SKM-1 treated with dmso at 0.1 percent for 144 hours (cell line): ENCODE measurements at regions not wholly inside any gene's neighbourhood (a gene's known extent, or its start where the extent isn't known, plus 50 kb on each side); places are given as distances from the start of the nearest gene placed in this dataset.
"Not testable (repeated sequence)": the region's sequence is repeated elsewhere in the genome, so short reads cannot be mapped to it uniquely, and the experiment has no call there.

ENCODE experiments used
- DNase-seq: peaks from one replicate; lab custom pipeline; 2025; ENCODE audit not compliant: unreplicated experiment; lab: John Stamatoyannopoulos, UW

GRCh38 chr14:87449016-87449415 lies 544.0 kb downstream of the GALC start:
- no peak for DNase-seq

DNA sequence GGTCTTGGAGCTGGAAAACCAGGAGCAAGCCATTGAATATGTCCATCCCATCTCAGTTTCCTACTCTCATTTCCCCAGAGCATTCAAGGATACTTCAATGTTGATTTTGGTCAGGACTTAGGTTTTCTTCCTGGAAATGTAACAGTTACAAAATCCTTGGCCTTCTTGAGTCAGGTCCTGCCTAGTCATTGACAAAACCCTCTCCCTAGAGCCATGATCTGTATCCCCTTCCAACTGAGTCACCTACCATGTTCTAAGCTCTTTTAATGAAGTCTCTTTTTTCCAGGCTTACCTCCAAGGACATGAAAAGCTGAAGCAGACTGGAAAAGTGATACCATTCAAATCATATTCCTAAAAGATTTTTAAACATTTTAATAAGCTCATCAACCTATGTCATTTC lies 549.2 kb downstream of the GALC start:
- DNase-seq, result no peak

GRCh38 chr14:87443039-87443438 lies 549.9 kb downstream of the GALC start:
- DNase-seq, result no peak

DNA sequence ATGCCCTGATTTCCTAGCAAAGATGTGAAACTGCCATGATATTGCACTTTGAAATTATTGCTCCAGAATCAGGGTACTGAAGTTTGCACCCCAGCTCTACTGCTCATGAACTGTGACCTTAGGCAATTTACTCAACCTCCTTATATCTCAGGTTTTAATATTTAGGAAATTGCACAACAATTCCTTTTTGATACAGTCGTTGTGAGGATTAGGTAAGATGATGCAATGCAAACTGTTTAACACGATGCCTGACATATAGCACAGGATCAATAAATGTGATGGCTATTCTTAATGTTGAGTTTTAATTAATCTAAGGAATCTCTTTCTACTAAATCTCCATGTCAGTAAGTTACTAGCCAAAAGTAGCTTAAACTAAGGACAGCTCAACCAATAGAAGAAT lies 555.8 kb downstream of the GALC start:
- DNase-seq, result no peak

GRCh38 chr14:87434680-87435079 lies 558.3 kb downstream of the GALC start:
- DNase-seq, result no peak

GRCh38 chr14:87434011-87434410 lies 559.0 kb downstream of the GALC start:
- no peak for DNase-seq

- no peak for DNase-seq
These were observed 560.3 kb downstream of the GALC start for GRCh38 chr14:87432698-87433097.

DNA sequence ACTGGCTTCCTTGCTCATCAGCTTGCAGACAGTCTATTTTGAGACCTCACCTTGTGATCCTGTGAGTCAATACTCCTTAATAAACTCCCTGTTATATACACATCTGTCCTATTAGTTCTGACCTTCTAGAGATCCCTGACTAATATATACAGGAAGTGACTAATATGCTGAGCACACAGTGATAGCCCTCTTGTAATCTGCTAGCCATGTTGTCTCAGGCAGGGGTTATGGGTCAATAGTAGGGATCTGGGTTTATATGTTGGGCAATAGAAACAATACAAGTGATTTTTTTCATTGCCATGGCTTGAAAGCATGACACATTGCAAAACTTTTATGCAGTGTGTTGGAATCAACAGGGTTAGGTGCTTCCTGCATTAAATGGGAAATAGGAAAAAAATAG lies 562.2 kb downstream of the GALC start:
- no peak for DNase-seq

DNA sequence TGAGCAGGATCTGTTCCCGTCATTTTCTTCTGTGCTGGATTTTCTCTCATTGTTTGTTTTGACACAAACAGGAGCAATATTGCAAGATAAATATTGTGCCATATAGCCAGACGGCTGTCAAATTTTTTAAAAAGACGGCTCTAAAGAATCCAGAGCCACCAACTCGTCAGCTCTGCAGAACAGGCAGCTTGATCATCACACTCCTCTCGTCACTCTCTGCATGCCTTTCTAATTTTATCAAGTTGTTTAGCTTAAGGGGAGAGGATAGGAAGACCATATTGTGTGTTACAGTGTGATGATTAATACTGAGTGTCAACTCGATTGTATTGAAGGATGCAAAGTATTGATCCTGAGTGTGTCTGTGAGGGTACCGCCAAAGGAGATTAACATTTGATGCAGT lies 562.8 kb downstream of the GALC start:
- no peak for DNase-seq

GRCh38 chr14:87419925-87420324 lies 573.1 kb downstream of the GALC start:
- no peak for DNase-seq

GRCh38 chr14:87411370-87411769 lies 581.6 kb downstream of the GALC start:
- no peak for DNase-seq

DNA sequence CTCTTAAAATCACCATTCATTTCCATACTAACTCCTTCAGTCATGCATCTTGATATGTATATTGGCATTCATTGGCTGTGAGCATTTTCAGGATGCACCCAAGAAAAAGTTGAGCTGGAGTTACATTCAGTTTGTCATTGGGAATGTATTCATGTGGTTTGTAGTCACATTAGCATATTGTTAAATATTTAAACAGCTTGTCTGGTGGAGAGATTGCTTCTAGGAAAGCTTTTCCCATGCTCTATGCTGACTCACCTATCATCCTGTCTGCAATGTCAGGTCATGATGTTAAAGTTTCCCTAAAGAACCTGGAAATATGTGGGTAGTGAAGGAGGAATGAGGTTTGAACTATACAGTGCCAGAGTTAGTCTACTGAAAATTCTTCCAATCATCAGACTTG lies 583.6 kb downstream of the GALC start:
- no peak for DNase-seq

- DNase-seq, result no peak
These were observed 585.6 kb downstream of the GALC start for GRCh38 chr14:87407344-87407743.

GRCh38 chr14:87405563-87405962 lies 587.4 kb downstream of the GALC start:
- DNase-seq, result no peak

- no peak for DNase-seq
These were observed 595.5 kb downstream of the GALC start for GRCh38 chr14:87397499-87397898.

GRCh38 chr14:87391066-87391465 lies 601.9 kb downstream of the GALC start:
- no peak for DNase-seq

DNA sequence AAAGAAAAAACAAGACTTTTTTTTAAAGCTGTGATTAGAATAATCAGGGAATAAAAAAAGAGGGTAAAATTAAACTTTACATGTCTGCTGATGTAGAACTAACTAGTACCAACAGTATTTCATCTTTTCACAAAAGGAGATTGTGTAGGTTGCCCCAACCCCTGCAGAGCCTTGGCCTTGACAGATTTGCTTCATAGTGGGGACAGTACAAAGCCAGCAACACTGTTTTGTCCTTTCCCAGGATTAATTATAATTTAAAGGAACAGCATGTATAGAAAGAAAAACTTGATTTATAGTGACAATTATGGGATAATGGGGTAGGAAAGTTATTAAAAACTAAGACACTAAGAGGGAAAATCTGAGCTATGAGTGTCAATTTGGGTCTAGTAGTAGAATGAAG lies 604.0 kb downstream of the GALC start:
- no peak for DNase-seq

DNA sequence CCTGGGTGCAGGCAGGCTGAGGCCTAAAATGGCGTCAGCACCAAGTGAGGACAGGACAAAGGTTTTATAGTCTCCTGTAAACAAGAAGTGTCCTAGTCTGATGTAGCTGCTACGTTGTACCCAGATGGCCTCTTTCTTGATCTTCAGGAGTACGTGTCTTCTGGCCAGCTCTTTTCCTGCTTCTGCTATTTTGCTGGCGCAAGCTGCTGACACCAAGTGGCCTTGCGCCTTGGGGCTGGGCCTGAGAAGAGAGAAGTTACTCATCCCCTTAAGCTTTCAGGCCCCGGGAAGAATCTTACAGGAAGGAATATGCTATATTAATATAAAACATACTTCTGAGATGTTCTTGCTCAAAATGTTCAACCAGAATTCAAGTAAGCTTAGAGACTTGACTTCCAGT lies 605.2 kb downstream of the GALC start:
- DNase-seq, result no peak

DNA sequence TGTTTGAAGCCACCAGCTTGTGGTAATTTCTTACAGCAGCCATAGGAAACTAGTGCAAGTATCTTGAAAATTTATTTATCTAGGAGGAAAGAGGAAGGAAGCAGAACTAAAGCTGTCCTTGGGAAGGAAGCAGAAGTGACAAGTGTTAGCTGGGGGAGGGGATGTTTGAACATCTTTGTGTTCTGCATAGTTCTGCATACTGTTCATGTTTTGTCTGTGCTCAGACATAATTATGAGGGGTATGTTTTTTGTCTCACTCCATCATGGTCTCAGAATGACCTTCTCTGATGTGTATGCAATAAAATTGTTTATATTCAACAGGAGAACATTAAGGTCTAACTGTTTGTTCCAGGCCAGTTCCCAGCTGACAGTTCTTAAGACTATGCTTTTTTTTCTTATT lies 606.5 kb downstream of the GALC start:
- peak; percentile 44 for DNase-seq

DNA sequence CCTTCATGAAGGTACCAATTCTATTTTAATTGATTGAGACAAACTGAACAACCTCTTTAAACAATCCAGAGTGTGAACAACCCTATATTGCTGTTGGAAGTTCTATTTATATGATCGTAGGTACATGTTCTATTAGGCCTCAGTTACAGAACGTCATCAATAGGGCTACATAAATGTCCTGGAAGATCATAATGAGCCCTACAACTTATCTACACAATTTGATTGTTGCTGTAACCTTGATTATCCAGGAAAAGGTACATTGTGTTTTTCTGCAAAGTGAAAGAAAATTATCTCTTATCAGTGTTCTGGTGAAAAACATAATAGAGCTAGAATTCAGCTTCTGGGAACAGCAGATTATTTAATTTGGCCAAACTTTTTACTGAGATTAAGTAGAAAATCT lies 612.9 kb downstream of the GALC start:
- DNase-seq, result no peak

DNA sequence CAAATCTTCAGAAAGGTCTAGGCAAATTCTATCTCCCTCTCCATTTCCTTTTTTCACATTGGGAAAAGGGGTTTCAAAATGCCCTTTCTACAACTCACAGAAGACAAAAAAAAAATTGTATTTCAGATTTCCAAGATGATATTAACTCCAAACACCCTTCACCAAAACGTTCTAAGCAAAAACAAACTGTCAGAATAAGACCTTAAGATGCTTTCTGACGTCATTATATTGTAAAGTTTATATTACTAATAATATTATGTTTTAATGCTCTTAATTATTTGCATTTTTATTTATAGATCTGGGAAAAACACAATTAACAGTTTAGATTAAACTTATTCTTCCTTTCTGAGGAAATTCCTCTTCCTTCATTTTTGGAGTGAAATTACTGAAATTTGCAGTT lies 624.2 kb downstream of the GALC start:
- no peak for DNase-seq

DNA sequence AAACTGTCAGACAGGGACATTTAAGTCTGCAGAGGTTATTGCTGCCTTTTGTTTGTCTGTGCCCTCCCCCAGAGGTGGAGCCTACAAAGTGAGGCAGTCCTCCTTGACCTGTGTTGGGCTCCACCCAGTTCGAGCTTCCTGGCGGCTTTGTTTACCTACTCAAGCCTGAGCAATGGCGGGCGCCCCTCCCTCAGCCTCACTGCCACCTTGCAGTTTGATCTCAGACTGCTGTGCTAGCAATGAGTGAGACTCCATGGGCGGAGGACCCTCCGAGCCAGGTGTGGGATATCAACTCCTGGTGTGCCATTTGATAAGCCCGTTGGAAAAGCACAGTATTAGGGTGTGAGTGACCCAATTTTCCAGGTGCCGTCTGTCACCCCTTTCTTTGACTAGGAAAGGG lies 632.7 kb downstream of the GALC start:
- not testable (repeated sequence) for DNase-seq

GRCh38 chr14:87351007-87351406 lies 642.0 kb downstream of the GALC start:
- DNase-seq, result no peak

DNA sequence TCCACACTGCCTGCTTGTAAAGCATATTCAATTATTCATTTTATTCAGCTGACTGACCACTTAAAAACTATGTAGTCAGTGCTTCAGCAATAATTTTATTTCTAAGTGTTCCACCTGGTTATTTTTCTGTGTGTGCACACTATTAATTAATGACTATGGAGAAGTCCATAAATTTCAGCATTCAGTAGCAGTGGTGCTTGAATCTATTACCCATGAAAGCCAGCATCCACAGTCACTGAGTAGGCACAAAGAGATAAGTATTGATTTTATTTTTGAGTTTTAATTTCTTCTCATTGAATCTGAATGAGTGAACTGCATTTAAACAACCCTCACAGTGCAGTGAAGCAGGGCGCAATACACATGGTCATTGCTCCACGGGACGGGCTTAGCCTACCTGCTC lies 643.1 kb downstream of the GALC start:
- DNase-seq, result no peak
